SU-DHL-6 (cell line): ENCODE measurements at regions not wholly inside any gene's neighbourhood (a gene's known extent, or its start where the extent isn't known, plus 50 kb on each side); places are given as distances from the start of the nearest gene placed in this dataset.

ENCODE experiments used
- CTCF ChIP-seq: fragments of 200-600 bp; sonication (generic); IDR thresholded peaks from one replicate; pipeline ENCODE4 v1.5.1; 2017; ENCODE audit warnings: antibody characterized with exemption, mild to moderate bottlenecking, low read length, moderate library complexity; ENCODE audit not compliant: insufficient read depth, poor library complexity, severe bottlenecking
- EZH2phosphoT487 ChIP-seq: fragments of 200-600 bp; sonication (generic), shearing (Covaris generic); conservative IDR thresholded peaks from 2 replicates; pipeline ENCODE4 v1.6.1; 2018; ENCODE audit warnings: mild to moderate bottlenecking, antibody characterized with exemption, low read length, moderate library complexity, mixed read lengths

DNA sequence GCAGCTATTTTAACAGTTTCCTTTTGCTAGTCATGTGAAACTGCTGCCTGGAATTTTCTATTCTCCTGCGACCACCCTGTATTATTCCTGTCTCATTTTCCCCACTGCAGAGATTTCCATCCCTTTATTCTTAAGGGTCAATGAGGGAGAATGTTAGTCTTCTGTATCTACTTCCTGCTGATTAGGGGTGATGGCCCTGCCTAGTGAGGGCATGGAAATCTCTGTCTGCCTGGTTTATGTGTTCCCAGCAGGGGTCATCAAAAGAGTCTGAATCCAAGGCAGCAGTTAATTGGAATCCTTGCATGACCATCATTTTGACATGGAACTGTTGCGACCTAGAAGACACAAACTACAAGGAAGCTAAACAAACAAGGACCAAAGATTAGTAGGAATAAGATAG, 325.2 kb downstream of the PLPP3 start:
- TF ChIP-seq EZH2phosphoT487 (no peak), CTCF (no peak)
